HepG2 (cell line): ENCODE measurements at regions not wholly inside any gene's neighbourhood (a gene's known extent, or its start where the extent isn't known, plus 50 kb on each side); places are given as distances from the start of the nearest gene placed in this dataset.

Experiments
- CREB3 ChIP-seq: sonication (generic); formaldehyde crosslinking; IDR thresholded peaks from 2 replicates; pipeline ENCODE4 v1.5.0; 2020; ENCODE audit warnings: missing genetic modification reagents
- EP300 ChIP-seq, 3 experiments: sonication (generic) in 1 of 3; formaldehyde crosslinking in 1 of 3; IDR thresholded peaks; 2 replicates each; pipeline versions ENCODE4 v1.5.1 to v1.6.1; 2011 to 2020; ENCODE audit warnings: low read depth in 2 of 3, low read length in 2 of 3, borderline replicate concordance in 1 of 3, improper control_type of control experiment in 1 of 3, mild to moderate bottlenecking in 1 of 3, missing genetic modification reagents in 1 of 3, moderate library complexity in 1 of 3
- ERF ChIP-seq: IDR thresholded peaks from 2 replicates; pipeline ENCODE4 v1.6.1; 2018; ENCODE audit warnings: missing biosample characterization, missing genetic modification reagents
- ETV5 ChIP-seq: IDR thresholded peaks from 2 replicates; pipeline ENCODE4 v1.6.1; 2018; ENCODE audit warnings: missing biosample characterization, missing genetic modification reagents, inconsistent platforms, borderline replicate concordance
- IKZF1 ChIP-seq: fragments of 450-650 bp; IDR thresholded peaks from 2 replicates; pipeline ENCODE4 v1.7.1; 2016
- POLR2A ChIP-seq, 2 experiments: IDR thresholded peaks; 2 replicates each; pipeline ENCODE4 v1.6.1; 2011; ENCODE audit warnings: low read depth in 2 of 2, low read length in 2 of 2, mild to moderate bottlenecking in 1 of 2, moderate library complexity in 1 of 2; ENCODE audit not compliant: insufficient read depth in 1 of 2
- POLR2AphosphoS5 ChIP-seq: IDR thresholded peaks from 2 replicates; pipeline ENCODE4 v1.6.1; 2012; ENCODE audit warnings: low read depth, low read length
- RFX1 ChIP-seq: fragments of 450-650 bp; IDR thresholded peaks from 2 replicates; pipeline ENCODE4 v1.6.1; 2017
- SP1 ChIP-seq, 2 experiments: fragments of 450-650 bp in 1 of 2; sonication (generic) in 1 of 2; formaldehyde crosslinking in 1 of 2; IDR thresholded peaks; 2 replicates each; pipeline versions ENCODE4 v1.4.0 to v1.6.1; 2016 to 2020; ENCODE audit warnings: missing genetic modification reagents in 1 of 2
- SP2 ChIP-seq: sonication (generic); formaldehyde crosslinking; IDR thresholded peaks from 2 replicates; pipeline ENCODE4 v1.5.1; 2020; ENCODE audit warnings: mild to moderate bottlenecking, missing genetic modification reagents
- ZFYVE20 ChIP-seq: sonication (generic); formaldehyde crosslinking; IDR thresholded peaks from 2 replicates; pipeline ENCODE4 v1.8.0; 2023; ENCODE audit warnings: low read depth, mild to moderate bottlenecking, moderate library complexity, missing genetic modification reagents, borderline replicate concordance
- ZMYM2 ChIP-seq: sonication (generic); formaldehyde crosslinking; IDR thresholded peaks from 2 replicates; pipeline ENCODE4 v1.8.0; 2022; ENCODE audit warnings: mild to moderate bottlenecking, missing genetic modification reagents
- TF ChIP-seq, protein P1 (sequence below), 2 experiments: IDR thresholded peaks; 2 replicates each; pipeline ENCODE4 v1.6.1; 2011 to 2012; ENCODE audit warnings: low read length in 2 of 2, borderline replicate concordance in 1 of 2, low read depth in 1 of 2, mild to moderate bottlenecking in 1 of 2, moderate library complexity in 1 of 2
- TF ChIP-seq, protein P2 (sequence below): sonication (generic); formaldehyde crosslinking; IDR thresholded peaks from 2 replicates; pipeline ENCODE4 v1.9.0; 2021; ENCODE audit warnings: missing genetic modification reagents, borderline replicate concordance

DNA sequence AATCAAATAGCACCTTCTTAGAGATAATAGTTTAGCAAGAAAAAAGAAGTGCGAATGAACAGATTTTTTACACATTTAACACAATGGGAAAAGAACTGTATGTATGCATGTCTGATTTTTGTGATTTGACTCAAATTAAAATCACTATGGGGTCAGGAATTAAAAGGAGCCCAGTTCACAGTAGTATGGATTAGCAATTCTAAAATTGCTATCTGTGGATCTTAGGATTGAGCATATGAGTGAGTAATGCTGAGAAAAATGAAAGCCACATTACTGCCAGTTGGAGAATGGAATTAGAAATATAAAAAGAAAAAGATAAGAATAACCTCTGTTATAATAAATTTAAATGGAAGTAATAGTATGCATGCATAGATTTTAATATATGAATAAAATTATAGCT, 386.8 kb upstream of the PLSCR5 start:
- TF ChIP-seq ERF (CRISPR knock-in tag) (no peak), RFX1 (no peak), SP1 (IDR thresholded peaks at IDR 0.05) (no peak), SP1 (CRISPR knock-in tag; IDR thresholded peaks at IDR 0.05) (no peak), IKZF1 (no peak), POLR2AphosphoS5 (no peak), ETV5 (CRISPR knock-in tag) (no peak), ZFYVE20 (CRISPR knock-in tag) (no peak), EP300 (IDR thresholded peaks at IDR 0.05; ENCODE audit: low read depth in 2 of 2, low read length in 2 of 2) (no peak), EP300 (CRISPR knock-in tag; IDR thresholded peaks at IDR 0.05; ENCODE audit: borderline replicate concordance) (no peak), CREB3 (CRISPR knock-in tag) (no peak), SP2 (CRISPR knock-in tag) (no peak), ZMYM2 (CRISPR knock-in tag) (no peak), POLR2A (IDR thresholded peaks at IDR 0.05; ENCODE audit: insufficient read depth in 1 of 2, low read depth in 2 of 2, low read length in 2 of 2) (no peak)
- TF ChIP-seq, protein P1, sequence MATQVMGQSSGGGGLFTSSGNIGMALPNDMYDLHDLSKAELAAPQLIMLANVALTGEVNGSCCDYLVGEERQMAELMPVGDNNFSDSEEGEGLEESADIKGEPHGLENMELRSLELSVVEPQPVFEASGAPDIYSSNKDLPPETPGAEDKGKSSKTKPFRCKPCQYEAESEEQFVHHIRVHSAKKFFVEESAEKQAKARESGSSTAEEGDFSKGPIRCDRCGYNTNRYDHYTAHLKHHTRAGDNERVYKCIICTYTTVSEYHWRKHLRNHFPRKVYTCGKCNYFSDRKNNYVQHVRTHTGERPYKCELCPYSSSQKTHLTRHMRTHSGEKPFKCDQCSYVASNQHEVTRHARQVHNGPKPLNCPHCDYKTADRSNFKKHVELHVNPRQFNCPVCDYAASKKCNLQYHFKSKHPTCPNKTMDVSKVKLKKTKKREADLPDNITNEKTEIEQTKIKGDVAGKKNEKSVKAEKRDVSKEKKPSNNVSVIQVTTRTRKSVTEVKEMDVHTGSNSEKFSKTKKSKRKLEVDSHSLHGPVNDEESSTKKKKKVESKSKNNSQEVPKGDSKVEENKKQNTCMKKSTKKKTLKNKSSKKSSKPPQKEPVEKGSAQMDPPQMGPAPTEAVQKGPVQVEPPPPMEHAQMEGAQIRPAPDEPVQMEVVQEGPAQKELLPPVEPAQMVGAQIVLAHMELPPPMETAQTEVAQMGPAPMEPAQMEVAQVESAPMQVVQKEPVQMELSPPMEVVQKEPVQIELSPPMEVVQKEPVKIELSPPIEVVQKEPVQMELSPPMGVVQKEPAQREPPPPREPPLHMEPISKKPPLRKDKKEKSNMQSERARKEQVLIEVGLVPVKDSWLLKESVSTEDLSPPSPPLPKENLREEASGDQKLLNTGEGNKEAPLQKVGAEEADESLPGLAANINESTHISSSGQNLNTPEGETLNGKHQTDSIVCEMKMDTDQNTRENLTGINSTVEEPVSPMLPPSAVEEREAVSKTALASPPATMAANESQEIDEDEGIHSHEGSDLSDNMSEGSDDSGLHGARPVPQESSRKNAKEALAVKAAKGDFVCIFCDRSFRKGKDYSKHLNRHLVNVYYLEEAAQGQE (IDR thresholded peaks at IDR 0.05; ENCODE audit: borderline replicate concordance in 1 of 2, low read depth in 1 of 2, low read length in 2 of 2), result no peak
- TF ChIP-seq, protein P2, sequence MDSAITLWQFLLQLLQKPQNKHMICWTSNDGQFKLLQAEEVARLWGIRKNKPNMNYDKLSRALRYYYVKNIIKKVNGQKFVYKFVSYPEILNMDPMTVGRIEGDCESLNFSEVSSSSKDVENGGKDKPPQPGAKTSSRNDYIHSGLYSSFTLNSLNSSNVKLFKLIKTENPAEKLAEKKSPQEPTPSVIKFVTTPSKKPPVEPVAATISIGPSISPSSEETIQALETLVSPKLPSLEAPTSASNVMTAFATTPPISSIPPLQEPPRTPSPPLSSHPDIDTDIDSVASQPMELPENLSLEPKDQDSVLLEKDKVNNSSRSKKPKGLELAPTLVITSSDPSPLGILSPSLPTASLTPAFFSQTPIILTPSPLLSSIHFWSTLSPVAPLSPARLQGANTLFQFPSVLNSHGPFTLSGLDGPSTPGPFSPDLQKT (CRISPR knock-in tag), result no peak
